ENCODE measurements at regions not wholly inside any gene's neighbourhood (a gene's known extent, or its start where the extent isn't known, plus 50 kb on each side); places are given as distances from the start of the nearest gene placed in this dataset.

DNA sequence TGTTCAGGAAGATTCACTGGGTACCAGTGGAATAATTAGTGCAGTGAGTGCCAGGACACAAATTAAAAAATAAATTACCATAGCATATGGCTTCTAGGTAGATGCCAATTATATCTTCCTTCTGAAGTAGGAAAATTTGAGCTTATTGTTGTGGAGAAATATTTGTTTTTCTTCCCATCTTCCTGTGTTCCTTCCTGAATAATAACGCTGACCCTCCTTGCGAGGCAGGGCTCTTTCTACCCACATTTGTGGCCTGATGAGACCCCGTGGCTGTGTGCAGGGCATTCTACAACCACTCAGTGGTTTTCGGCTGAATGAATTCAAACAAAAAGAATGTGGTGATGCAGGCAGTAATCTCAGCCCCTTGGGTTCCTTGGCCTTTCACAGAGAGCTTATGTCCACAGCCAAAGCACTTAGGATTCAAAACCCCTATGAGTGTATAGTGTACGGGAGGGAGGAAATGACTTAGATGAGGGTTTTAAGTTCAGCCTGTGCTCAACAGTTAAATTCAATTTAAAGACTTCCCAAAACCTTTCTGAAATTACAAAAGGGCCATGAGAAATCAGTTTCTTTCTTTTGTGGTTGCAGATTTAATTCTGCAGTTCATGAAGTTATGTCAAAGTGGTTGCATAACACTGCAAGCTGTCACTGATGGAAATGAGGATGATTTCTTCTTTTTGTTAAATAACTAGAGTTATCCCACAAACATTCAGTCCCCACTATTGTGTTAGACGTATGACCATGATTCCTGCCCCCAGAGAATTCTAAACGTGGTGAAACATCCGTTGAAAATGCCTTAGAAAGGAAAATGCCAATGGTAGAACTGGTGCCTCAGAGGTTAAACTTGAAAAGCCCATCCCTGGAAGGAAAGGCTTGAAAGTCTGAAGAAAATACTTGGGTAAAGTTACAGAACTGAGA, 255.3 kb downstream of the FZD1 start:
- no peak for DNase-seq (ENCODE audit: low read depth)

DNA sequence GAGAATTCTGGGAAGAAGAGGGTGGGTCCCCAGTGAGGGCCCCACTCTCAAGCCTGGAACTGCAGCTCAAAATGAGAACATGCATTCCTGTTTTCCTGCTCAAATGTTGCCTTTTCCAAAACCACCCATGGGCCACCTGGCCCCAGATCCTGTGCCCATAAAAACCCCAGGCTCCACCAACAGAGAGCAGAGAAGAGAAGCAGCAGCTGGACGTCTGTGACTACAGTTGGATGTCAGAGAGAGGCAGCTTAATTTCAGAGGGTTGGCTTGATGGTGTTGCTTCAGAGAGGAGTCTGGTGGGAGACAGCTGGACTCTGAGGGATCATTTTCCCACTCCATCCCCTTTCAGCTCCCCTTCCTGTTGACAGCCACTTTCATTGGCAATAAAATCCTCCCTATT, 256.4 kb downstream of the FZD1 start:
- no peak for DNase-seq (ENCODE audit: low read depth)

DNA sequence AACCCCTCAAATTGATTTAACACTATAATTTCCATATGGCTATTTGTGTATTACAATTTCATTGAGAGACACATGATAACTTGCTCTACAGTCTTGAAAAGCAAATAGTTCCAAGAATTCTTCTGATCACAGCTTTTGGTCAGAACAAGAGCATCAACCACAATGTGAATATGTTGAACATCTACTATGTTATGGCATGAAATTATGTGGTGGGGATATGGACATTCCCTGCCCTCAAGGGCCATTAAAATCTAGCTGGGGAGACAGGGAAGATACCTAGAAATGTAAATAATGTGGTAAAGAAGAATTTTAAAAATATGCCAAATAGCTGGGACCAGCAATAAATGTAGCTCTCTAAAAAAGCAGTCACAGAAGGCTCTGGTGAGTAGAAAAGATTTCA, 262.2 kb downstream of the FZD1 start:
- peak; percentile 19 for DNase-seq (ENCODE audit: low read depth)

DNA sequence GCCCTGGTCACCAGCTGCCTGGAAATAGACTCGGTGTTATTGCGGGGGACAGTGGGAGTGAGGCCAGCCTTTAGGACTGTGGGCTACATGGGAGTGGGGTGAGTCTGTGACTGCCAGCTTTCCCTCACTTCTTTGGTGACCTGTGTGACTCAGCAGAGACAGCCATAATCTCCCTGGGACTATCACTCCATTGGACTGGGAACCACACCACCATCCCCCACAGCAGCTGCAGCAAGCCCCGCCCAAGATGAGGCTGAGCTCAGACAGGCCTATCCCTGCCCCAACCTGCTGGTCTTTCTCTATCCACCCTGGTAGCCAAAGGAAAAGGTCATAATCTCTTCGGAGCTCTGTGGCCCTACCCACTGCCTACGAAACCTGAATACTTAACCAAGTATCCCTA, 263.2 kb downstream of the FZD1 start:
- DNase-seq (ENCODE audit: low read depth): no peak

DNA sequence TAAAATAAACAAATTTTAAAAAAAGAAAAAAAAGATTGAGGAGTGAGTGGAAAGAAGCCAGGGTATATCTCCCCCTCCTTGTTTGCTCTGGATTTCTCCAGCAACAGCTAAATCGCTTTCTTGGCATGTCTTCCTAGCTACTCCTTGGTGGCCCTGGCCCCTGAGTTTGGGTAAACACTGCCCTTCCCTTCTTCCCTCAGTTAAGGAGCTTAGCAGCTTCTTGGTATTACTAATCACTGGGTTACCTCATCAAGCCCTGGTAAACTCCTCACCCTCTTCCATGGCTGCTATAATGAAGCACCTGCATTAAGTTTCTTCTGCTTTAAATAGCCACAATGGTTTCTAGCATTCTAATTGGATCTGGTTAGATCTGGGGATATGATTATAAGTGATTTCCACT, 269.8 kb downstream of the FZD1 start:
- no peak for DNase-seq (ENCODE audit: low read depth)

DNA sequence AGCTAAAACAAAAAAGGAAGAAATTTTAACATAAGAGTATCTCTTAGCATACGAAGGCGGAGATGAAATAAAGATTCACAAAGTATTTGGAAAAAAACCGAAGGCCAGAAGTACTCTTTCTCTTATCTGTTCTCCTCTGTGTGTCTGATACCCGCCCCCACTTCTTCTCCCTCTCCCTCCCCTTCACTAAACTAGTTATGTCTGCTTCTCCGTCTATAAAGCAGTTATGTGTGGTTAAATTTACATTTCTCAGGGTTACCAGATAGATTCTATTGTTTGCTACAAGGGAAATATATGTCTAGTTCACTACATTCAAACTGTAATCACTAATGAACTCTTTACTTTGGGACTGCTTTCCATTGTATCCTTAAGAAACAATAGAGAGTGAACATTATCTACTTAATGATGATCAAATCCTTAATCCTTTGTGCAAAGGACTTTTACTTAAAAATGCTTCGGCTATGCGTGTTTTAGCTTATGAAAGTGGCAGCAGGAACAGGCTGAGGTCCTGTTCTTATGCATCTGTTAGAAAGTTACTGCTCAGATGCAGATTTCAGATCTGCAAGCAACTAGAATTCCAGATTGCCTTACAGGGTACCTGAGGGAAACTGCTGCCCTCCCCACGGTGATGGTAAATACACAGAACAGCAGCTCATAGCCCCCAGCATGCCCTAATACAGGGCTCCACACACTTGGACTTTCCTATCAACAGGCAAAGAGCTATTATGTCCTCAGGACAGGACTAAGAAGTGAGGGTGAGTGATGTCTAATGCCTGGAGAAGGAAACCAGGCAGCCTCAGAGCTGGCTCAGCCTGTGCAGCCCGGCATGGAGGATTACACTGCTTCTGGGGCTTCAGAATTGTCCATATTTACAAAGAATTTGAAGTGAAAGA, 273.3 kb downstream of the FZD1 start:
- DNase-seq (ENCODE audit: low read depth): no peak

DNA sequence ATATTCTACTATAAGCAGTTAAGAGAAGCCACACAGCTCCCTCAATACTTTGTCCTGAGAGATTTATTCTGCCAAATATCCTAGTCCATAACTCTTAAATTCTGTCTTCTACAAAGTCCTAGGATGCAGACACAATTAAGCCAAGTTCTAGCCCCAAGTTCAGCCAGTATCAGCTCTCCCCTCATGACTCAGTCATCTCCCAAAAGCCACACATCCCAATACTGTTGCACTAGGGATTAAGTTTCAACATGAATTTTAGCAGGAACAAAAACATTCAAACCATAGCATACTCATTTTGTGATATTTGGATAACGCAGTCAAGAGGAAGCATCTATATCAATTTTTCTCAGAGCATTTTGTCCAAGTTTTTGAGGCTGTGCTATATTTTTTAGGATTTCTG, 277.4 kb downstream of the FZD1 start:
- no peak for DNase-seq (ENCODE audit: low read depth)

DNA sequence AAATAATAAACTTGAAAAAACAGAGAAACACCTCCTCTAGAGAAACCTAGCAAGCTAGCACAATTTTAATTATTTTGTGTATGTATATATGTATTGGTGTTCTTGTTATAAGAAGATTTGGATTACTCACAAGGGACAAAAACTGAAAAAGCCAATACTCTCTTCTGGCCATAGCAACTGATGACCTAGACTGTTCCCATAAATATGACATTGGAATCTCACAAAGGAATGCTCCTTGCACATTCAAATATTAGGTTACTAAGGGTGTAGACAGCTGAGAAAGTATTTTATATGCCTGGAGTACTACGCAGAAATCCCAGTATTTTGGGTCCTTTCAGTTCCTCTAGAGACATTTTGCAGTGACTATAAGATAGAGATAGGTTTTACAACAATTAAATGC, 279.4 kb downstream of the FZD1 start:
- DNase-seq (ENCODE audit: low read depth): no peak

DNA sequence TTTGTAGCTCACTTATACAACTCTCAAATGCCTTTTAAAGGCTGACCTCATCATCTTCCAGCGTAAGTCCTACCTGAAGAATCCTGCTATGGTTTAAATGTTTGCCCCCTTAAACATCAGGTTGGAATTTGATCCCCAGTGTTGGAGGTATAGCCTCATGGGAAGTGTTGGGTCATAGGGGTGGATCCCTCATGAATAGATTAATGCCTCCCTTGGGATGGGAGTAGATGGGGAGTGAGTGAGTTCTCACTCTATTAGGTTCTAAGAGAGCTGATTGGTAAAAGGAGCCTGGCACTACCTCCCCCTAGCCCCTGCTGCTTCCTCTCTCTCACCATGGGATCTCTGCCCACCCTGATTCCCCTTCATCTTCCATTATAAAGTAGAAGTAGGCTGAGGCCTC, 285.6 kb downstream of the FZD1 start:
- DNase-seq (ENCODE audit: low read depth): no peak

DNA sequence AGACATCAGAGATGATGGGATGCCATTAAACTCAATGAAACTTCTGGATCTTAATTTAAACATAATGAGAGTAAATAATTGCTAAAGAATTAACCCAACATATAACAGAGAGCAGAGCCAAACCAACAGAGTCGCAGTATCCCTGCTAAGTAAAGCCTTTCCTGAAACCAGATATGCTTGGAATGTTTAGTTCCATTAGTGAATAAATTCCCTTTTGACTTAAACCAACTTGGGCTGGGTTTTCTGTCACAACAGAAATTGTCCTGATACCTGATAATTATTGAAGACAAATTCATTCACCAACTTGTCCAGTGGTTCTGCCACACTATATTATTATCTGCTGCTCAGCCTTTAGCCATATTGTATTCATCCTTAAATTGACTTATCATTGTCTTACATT, 286.7 kb downstream of the FZD1 start:
- no peak for DNase-seq (ENCODE audit: low read depth)

DNA sequence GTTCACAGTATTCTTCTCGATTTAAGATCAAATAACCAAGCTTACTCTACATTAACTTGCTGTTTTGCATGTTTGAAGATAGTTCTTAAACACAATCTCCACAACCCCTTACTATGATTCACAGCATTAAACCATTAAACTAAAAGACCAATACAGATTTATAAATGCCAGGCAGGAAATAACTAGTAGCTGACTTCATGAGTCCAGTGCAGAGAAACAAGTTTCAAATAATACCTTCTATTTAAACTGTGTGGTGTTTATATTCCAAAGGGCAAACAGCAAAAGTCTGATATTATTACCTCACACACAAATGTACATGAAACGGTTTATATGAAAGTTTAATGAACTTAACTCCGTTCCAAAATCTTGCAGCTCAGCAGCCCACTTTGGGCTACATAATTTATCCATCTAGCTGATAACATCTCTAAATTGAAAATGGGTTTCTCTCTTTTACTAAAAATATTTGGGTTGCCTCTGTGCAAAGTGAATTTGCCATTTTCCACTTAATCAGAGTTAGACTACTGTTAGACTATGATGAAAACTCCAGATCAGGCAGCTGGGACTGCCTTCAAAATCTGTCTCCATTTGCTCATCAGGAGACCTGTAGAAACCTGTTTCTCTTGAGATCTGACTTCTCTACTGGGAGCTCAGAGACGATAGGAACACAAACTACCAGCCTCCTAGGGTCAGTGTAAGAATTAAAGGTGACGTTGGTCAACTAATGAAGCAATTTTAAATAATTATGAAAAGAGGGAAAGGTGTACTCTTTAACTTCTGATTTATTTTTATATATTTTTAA, 287.3 kb downstream of the FZD1 start:
- no peak for DNase-seq (ENCODE audit: low read depth)

DNA sequence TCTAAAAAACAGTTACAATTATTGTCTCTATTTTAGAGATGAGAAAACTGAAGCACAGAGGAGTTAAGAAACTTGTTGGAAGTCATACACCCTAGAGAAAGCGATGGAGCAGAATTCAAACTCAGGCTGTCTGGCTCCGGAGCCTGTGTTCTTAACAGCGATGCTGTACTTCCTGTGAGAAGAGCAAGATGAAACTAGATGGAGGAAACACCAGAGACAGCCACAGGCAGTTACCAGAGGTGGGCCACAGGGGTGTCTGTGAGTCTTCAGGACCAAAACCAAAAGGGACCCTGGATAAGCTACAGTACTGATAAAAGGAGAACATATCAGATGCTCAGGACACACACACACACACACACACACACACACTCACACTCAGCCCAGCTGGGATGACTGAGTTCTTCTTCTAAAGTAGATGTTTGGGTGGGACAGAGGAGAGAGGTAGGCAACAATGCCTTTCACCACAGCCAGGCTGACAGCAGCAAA, 289.2 kb downstream of the FZD1 start:
- no peak for DNase-seq (ENCODE audit: low read depth)

DNA sequence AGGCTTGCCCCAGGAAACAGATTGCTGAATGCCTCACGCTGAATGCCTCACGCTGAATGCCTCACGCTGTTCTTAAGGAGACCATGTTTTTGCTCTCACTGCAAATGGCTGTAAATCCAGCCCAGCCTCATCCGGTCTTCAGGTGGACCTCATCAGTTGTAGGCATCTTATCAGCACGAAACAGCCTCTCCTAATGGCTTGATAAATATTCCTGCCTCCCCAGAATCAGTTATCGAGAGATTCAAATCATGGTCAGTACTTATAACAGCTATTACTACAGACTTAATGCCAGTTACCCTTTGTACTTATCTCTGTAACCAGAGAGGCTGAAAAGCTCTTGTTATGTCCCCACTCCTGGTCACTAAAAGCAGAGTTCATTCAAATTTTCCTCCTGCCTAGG, 290.6 kb downstream of the FZD1 start:
- no peak for DNase-seq (ENCODE audit: low read depth)

DNA sequence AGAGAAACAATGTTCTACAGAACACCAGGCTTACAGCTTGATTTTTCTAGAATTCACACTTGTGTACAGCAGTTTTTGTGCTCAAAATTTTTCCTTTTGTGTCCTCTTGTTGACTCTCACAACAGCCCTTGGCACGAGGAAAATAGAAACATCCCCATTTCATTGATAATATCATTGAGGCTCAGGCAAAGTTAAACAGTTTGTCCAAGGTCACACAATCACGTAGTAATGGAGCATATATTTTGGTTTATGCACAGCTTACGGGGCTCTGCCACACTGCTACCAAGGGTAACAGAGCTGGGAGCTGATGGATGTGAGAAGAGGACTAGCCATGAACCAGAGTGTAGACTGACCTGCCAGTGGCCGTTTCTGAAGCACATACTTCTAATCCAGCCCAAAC, 292.0 kb downstream of the FZD1 start:
- no peak for DNase-seq (ENCODE audit: low read depth)

DNA sequence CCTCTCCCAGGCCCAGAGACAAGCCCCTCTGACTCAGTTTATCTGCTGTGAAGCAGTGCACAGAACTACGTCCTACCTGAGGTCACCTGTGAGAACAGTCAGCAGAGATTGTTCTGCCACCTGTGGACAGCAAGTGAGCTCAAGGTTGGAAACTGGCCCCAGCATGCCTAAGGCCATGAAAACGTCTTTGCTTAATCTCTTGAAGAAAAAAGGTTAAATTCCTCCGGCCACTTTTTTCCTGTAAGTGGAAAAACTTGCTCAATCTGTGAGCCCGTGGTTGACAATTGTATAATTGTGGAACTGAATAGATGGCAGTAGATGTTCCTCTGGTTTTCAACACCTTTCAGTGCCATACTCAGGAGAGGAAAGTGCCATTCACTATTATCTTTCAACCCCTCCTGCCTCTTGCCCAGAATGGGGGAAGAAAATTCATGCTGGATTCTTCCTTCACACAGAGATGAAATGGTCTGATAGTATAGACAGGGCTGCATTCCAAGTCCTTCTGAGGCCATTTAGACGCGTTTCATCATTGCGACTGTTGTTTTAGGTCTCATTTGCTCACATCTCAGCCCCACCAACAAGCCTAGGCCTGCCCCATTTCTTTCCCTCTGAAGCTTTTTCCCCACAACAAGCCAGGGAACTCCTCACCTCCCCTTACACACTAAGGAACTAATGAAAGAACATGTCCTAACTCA, 292.9 kb downstream of the FZD1 start:
- DNase-seq (ENCODE audit: low read depth): no peak

DNA sequence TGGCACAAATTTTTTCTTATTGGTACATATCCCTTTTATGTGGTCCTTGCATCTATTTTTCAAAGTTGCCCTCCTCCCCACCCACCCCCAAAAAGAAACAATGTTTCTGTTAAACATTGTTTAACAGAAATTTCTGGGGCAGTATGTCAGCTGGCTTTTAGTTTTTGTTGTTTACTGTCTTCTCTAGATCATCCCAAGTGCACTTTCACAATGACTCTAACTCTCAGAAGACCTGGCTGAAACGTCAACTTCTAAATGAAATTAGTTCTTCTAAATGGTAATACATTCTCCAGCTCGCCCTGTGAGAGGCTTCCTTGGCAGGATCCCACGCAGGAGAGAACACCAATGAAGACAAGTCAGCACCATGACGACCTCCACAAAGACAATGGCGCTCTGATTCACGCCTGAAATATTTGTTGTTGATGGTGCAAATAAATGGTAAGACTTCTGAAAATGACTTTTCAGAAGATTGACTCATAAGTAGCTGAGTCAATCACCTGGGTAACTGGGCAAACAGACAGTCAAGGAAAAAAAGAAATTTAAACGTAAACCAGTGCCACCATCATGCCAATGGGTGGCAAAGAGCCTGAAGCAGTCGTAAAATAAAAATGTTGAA, 293.7 kb downstream of the FZD1 start:
- DNase-seq (ENCODE audit: low read depth): peak; percentile 71

DNA sequence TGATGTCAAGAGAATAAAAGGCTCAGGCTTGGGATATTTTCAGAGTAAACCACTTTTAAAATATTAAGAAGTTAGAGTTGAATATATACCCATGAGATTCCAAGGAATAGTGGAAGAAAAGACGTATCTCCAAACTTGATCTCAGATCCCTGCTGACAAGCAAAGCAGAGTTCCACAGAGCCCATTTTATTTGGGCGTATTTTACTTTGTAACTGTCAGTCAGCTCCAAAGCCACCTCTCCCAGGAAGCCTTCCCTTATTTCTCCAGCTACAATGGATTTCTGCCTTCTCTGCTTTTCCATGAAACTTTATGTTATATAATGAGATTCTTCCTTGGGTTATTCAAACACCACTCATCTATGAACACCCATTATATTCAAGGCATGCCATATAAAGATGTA, 295.7 kb downstream of the FZD1 start:
- no peak for DNase-seq (ENCODE audit: low read depth)

DNA sequence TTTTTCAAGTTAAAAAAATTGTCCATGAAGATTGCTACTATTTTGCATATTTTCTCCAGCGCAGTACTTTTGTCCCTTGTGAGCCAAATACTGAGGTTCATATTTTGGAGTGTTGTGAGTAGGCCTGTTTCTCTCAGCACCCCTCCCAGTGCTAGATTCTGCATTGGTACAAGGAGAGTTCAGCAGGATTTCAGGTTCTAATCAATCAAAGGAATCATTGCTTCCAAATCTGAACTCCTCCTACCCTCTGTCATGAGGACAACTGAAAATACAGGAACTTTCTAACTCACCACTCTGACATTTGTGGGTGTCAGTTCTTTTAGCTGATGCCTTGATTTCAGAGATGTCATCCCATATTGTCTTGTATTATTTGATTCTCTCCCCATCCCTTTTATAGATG, 299.9 kb downstream of the FZD1 start:
- no peak for DNase-seq (ENCODE audit: low read depth)

DNA sequence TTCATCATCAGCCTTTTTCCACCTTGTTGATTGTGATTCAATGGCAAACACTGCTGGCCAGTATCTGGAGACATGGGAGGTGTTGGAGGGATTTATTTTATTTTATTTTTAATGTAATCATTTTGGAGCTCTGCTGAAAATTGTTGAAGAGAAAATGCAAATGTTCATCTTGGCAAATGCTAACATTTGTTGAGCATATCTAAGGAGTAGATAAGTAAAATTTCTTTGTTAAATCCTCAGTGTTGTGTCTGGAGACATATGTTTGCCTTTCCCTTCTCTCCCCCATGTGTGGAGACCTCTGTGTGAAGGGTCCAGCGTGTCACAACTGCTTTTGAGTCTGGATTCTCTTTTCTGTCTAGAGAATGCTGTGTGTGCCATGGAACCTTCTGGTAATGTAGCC, 300.3 kb downstream of the FZD1 start:
- DNase-seq (ENCODE audit: low read depth): no peak

DNA sequence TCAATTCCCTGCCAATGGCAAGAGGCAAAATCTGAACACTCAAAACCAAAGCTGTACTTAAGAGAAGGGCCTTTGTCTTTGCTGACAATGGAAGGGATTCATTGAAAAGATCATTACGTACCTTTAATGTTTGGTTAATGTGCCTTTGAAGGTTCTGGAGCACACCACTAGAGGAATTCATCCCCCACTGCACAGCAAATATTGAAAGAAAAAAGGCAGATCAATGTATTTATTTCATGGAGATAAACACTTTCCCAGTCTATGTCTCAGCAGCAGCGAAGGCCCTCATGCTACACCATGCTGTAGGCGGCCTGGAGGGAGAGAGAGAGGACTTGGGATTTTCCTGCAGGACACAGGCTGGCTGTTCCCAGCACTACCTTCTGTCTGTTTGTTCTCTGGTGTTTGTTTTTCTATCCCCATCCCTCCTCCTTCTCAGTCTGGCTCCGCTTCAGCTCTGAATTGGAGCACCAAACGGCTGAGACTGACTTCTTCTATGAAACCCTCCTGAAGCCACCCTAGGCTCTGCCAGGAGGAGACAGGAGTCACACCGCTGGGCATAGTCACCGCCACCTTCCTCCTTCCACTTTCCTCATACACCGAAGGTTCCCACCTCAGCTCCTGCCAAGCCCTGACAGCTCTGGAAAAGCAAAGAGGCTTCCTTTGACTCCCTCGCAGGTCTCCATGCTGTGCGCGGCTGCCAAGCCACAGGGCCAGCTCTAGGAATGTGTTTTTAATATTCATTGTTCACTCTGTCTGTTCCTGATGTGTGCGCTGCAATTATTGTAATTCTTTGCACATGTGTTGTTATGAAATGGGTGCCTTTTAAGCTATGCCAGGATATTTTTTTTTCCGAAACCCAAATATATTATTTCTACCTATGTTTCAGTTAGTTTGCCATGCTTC, 301.5 kb downstream of the FZD1 start:
- DNase-seq (ENCODE audit: low read depth): peak; percentile 4

All from EH (cell line).